Activated T-cell treated with anti-CD3 and anti-CD28 coated beads, Interleukin-2, amount 50 U/mL, for 4 hours (primary cell): ENCODE measurements at regions not wholly inside any gene's neighbourhood (a gene's known extent, or its start where the extent isn't known, plus 50 kb on each side); places are given as distances from the start of the nearest gene placed in this dataset.
"Not testable (repeated sequence)": the region's sequence is repeated elsewhere in the genome, so short reads cannot be mapped to it uniquely, and the experiment has no call there.

Source experiments
- ATAC-seq, 2 donors: fragments of 200-7000 bp; cut with Tn5 transposase; one replicate each; pipeline ENCODE4 v1.10.0; 2021
- DNase-seq: peaks from one replicate; pipeline ENCODE4 v3.0.0-alpha.2; 2020
- H3K27me3 Mint-ChIP-seq: one replicate; pipeline ENCODE4 v1.8.0; 2021; ENCODE audit warnings: low read depth, mixed read lengths
- H3K36me3 Mint-ChIP-seq: one replicate; pipeline ENCODE4 v1.8.0; 2022; ENCODE audit warnings: mixed read lengths; ENCODE audit not compliant: insufficient read depth
- H3K4me1 Mint-ChIP-seq: one replicate; pipeline ENCODE4 v1.8.0; 2021; ENCODE audit warnings: low read depth, mixed read lengths
- H3K4me3 Mint-ChIP-seq: one replicate; pipeline ENCODE4 v1.8.0; 2021; ENCODE audit warnings: mild to moderate bottlenecking, moderate library complexity, mixed read lengths
- H3K9me3 Mint-ChIP-seq: one replicate; pipeline ENCODE4 v1.8.0; 2021; ENCODE audit warnings: mixed read lengths

- Mint-ChIP-seq H3K36me3 (no peaks in the 10 kb centered on the region), H3K27me3 (peaks cover 9% of the 10 kb centered on the region), H3K4me3 (no peak overlapping the region), H3K9me3 (no peaks in the 10 kb centered on the region), H3K4me1 (no peaks in the 10 kb centered on the region)
- DNase-seq (no peak), ATAC-seq (peak; percentile 74 to 77)
Measured at GRCh38 chr3:59212128-59212779, 162.4 kb upstream of the CFAP20DC start.

GRCh38 chr3:59210260-59210659 is 160.4 kb upstream of the CFAP20DC start:
- Mint-ChIP-seq H3K9me3 (no peaks in the 10 kb centered on the region), H3K4me3 (no peak overlapping the region), H3K4me1 (no peaks in the 10 kb centered on the region), H3K27me3 (peaks cover 12% of the 10 kb centered on the region), H3K36me3 (no peaks in the 10 kb centered on the region)
- no peak for DNase-seq
- no peak for ATAC-seq

- no peaks in the 10 kb centered on the region for H3K36me3 Mint-ChIP-seq
- no peak overlapping the region for H3K4me3 Mint-ChIP-seq
Measured at GRCh38 chr3:59192473-59192872, 142.6 kb upstream of the CFAP20DC start.

GRCh38 chr3:59191651-59192050 is 141.8 kb upstream of the CFAP20DC start:
- no peaks in the 10 kb centered on the region for H3K9me3 Mint-ChIP-seq
- no peaks in the 10 kb centered on the region for H3K36me3 Mint-ChIP-seq
- H3K27me3 Mint-ChIP-seq: no peaks in the 10 kb centered on the region
- ATAC-seq: no peak
- no peak for DNase-seq
- H3K4me3 Mint-ChIP-seq: no peak overlapping the region
- H3K4me1 Mint-ChIP-seq: no peaks in the 10 kb centered on the region

More at GRCh38 chr3:59192473-59192872, 142.6 kb upstream of the CFAP20DC start:
- no peak for ATAC-seq
- no peaks in the 10 kb centered on the region for H3K27me3 Mint-ChIP-seq
- H3K4me1 Mint-ChIP-seq: no peaks in the 10 kb centered on the region
- no peaks in the 10 kb centered on the region for H3K9me3 Mint-ChIP-seq
- DNase-seq: no peak

- H3K36me3 Mint-ChIP-seq: no peaks in the 10 kb centered on the region
- no peaks in the 10 kb centered on the region for H3K9me3 Mint-ChIP-seq
- ATAC-seq (no peak), DNase-seq (no peak)
- no peak overlapping the region for H3K4me3 Mint-ChIP-seq
- H3K4me1 Mint-ChIP-seq: no peaks in the 10 kb centered on the region
- H3K27me3 Mint-ChIP-seq: no peaks in the 10 kb centered on the region
Measured at GRCh38 chr3:59189939-59190338, 140.1 kb upstream of the CFAP20DC start.

GRCh38 chr3:59189526-59189925 is 139.7 kb upstream of the CFAP20DC start:
- Mint-ChIP-seq H3K36me3 (no peaks in the 10 kb centered on the region), H3K9me3 (no peaks in the 10 kb centered on the region)
- DNase-seq: no peak

DNA sequence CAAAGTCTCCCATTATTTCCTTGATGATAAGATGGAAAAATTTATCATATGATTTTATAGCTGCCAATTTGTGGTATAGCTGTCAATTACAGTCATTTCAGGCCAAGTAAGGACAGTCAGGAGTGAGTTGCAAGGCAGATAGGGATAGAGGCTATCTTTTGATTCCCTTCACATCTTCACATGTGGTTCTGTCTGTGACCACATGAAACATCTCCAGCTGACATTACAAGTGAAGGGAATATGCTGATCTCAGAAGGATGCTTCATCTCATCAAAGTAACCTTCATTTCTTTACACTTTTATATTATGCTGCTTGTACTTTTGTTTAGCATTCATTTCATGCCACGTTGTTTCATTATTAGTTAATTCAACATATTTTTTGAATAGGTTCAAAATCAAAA is 136.9 kb upstream of the CFAP20DC start:
- DNase-seq (no peak), ATAC-seq (no peak)
- no peaks in the 10 kb centered on the region for H3K9me3 Mint-ChIP-seq
- no peak overlapping the region for H3K4me3 Mint-ChIP-seq
- no peaks in the 10 kb centered on the region for H3K4me1 Mint-ChIP-seq
- H3K36me3 Mint-ChIP-seq: no peaks in the 10 kb centered on the region
- no peaks in the 10 kb centered on the region for H3K27me3 Mint-ChIP-seq

More at GRCh38 chr3:59189526-59189925, 139.7 kb upstream of the CFAP20DC start:
- Mint-ChIP-seq H3K27me3 (no peaks in the 10 kb centered on the region), H3K4me1 (no peaks in the 10 kb centered on the region), H3K4me3 (no peak overlapping the region)
- no peak for ATAC-seq

DNA sequence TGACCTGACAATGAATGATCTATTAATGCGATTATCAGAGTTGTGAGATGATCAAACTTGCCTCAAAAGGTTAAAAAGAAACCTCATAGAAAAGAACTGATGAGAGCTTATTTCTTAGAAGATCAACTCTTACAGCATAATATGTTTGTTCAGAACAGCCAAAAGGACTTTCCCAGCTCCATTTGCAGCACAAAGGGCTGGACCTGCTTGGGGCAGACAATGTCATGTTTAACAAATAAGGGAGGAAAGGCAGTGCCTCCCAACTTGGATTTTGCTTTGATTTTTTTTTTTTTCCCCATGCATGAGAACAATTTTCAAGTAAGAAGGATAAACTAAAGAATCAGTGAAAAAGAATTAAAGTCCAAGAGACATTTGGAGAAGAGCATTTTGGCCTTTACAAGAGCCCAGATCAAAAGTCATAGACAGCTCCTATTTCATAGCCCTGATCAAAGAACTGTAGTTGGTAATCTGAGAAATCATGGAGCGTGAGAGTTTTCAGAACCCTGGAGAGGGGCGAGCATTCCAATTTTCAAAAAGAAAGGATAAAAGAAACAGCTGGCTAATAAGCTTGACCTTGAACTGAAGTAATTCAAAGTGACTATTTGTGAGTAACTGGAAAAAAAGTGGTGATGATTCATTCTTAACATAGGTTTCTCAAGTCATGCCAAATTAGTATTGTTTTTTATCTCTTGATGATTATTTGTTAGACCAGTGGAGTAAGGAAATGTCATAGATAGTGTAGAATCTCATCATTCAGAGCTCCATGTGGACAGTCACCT is 136.0 kb upstream of the CFAP20DC start:
- no peak for DNase-seq
- Mint-ChIP-seq H3K27me3 (no peaks in the 10 kb centered on the region), H3K4me1 (no peaks in the 10 kb centered on the region), H3K4me3 (no peak overlapping the region), H3K36me3 (no peaks in the 10 kb centered on the region), H3K9me3 (no peaks in the 10 kb centered on the region)
- no peak for ATAC-seq

GRCh38 chr3:59180006-59180405 is 130.2 kb upstream of the CFAP20DC start:
- Mint-ChIP-seq H3K27me3 (peaks cover 4% of the 10 kb centered on the region), H3K36me3 (no peaks in the 10 kb centered on the region), H3K4me1 (no peaks in the 10 kb centered on the region), H3K9me3 (no peaks in the 10 kb centered on the region), H3K4me3 (no peak overlapping the region)
- ATAC-seq (no peak), DNase-seq (no peak)

GRCh38 chr3:59178698-59179097 is 128.9 kb upstream of the CFAP20DC start:
- no peaks in the 10 kb centered on the region for H3K4me1 Mint-ChIP-seq
- no peaks in the 10 kb centered on the region for H3K9me3 Mint-ChIP-seq
- H3K27me3 Mint-ChIP-seq: peaks cover 4% of the 10 kb centered on the region
- H3K4me3 Mint-ChIP-seq: no peak overlapping the region
- DNase-seq (no peak), ATAC-seq (no peak)
- H3K36me3 Mint-ChIP-seq: no peaks in the 10 kb centered on the region

GRCh38 chr3:59171491-59171890 is 121.7 kb upstream of the CFAP20DC start:
- DNase-seq (no peak), ATAC-seq (no peak)
- Mint-ChIP-seq H3K27me3 (no peaks in the 10 kb centered on the region), H3K4me3 (no peak overlapping the region), H3K36me3 (no peaks in the 10 kb centered on the region), H3K9me3 (no peaks in the 10 kb centered on the region), H3K4me1 (no peaks in the 10 kb centered on the region)

DNA sequence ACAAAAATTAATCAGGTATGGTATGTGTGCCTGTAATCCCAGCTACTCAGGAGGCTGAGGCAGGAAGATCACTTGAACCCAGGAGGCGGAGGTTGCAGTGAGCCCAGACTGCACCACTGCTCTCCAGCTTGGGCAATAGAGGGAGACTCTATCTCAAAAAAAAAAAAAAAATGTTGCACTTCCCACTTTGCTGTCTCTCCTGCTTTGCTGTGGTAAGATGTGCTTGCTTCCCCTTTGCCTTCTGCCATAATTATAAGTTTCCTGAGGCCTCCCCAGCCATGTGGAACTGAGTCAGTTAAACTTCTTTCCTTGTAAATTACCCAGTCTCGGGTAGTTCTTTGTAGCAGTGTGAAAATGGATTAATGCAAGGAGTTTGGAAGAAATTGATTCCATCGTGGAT is 120.3 kb upstream of the CFAP20DC start:
- ATAC-seq, H3K27me3 Mint-ChIP-seq, H3K4me3 Mint-ChIP-seq, DNase-seq, H3K9me3 Mint-ChIP-seq, H3K36me3 Mint-ChIP-seq, H3K4me1 Mint-ChIP-seq: not testable (repeated sequence)

GRCh38 chr3:59167756-59168155 is 117.9 kb upstream of the CFAP20DC start:
- DNase-seq (no peak), ATAC-seq (no peak)
- Mint-ChIP-seq H3K4me3 (no peak overlapping the region), H3K9me3 (no peaks in the 10 kb centered on the region), H3K4me1 (no peaks in the 10 kb centered on the region), H3K27me3 (no peaks in the 10 kb centered on the region), H3K36me3 (no peaks in the 10 kb centered on the region)

GRCh38 chr3:59163953-59164352 is 114.1 kb upstream of the CFAP20DC start:
- no peak for ATAC-seq
- Mint-ChIP-seq H3K9me3 (no peaks in the 10 kb centered on the region), H3K4me3 (no peak overlapping the region)

GRCh38 chr3:59161048-59161447 is 111.2 kb upstream of the CFAP20DC start:
- H3K27me3 Mint-ChIP-seq: peaks cover 3% of the 10 kb centered on the region
- ATAC-seq (no peak), DNase-seq (no peak)
- no peaks in the 10 kb centered on the region for H3K36me3 Mint-ChIP-seq
- no peak overlapping the region for H3K4me3 Mint-ChIP-seq
- H3K4me1 Mint-ChIP-seq: no peaks in the 10 kb centered on the region
- H3K9me3 Mint-ChIP-seq: no peaks in the 10 kb centered on the region

More at GRCh38 chr3:59163953-59164352, 114.1 kb upstream of the CFAP20DC start:
- Mint-ChIP-seq H3K4me1 (no peaks in the 10 kb centered on the region), H3K36me3 (no peaks in the 10 kb centered on the region), H3K27me3 (peaks cover 3% of the 10 kb centered on the region)
- DNase-seq: no peak
